ENCODE measurements at regions not wholly inside any gene's neighbourhood (a gene's known extent, or its start where the extent isn't known, plus 50 kb on each side); places are given as distances from the start of the nearest gene placed in this dataset.

DNA sequence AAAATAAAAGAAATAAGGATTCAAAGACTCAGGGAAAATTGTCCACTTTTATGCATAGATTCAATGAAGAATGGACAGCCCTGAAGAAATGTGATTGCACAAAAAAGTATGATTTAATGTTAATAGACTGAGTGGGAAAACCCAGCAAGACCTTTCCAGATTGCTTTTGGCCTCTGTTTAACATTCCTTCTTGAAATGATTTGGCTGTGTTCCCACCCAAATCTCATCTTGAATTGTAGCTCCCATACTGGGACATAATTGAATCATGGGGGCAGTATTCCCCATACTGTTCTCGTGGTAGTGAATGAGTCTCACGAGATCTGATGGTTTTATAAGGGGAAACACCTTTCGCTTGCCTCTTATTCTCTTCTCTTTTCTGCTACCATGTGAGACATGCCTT, 1316.9 kb upstream of the SEL1L start:
- no peak overlapping the region for H3K27ac ChIP-seq
- TF ChIP-seq ZFX (IDR thresholded peaks at IDR 0.05; ENCODE audit: borderline replicate concordance), result no peak

- TF ChIP-seq, protein P1, sequence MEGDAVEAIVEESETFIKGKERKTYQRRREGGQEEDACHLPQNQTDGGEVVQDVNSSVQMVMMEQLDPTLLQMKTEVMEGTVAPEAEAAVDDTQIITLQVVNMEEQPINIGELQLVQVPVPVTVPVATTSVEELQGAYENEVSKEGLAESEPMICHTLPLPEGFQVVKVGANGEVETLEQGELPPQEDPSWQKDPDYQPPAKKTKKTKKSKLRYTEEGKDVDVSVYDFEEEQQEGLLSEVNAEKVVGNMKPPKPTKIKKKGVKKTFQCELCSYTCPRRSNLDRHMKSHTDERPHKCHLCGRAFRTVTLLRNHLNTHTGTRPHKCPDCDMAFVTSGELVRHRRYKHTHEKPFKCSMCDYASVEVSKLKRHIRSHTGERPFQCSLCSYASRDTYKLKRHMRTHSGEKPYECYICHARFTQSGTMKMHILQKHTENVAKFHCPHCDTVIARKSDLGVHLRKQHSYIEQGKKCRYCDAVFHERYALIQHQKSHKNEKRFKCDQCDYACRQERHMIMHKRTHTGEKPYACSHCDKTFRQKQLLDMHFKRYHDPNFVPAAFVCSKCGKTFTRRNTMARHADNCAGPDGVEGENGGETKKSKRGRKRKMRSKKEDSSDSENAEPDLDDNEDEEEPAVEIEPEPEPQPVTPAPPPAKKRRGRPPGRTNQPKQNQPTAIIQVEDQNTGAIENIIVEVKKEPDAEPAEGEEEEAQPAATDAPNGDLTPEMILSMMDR (IDR thresholded peaks at IDR 0.05), result no peak
- TF ChIP-seq ZFX (IDR thresholded peaks at IDR 0.05; ENCODE audit: borderline replicate concordance), result no peak
- no peak overlapping the region for H3K27ac ChIP-seq
Observed at GRCh38 chr14:82854131-82854530, 1320.5 kb upstream of the SEL1L start.

- no peak overlapping the region for H3K27ac ChIP-seq
- TF ChIP-seq ZFX (IDR thresholded peaks at IDR 0.05; ENCODE audit: borderline replicate concordance), result no peak
Observed at GRCh38 chr14:82854901-82855300, 1321.2 kb upstream of the SEL1L start.

- TF ChIP-seq ZFX (IDR thresholded peaks at IDR 0.05; ENCODE audit: borderline replicate concordance), result no peak
- TF ChIP-seq, protein P1 (IDR thresholded peaks at IDR 0.05), result peak; percentile 84
- H3K27ac ChIP-seq, result no peak overlapping the region
Observed at GRCh38 chr14:82855912-82856391, 1322.3 kb upstream of the SEL1L start.

DNA sequence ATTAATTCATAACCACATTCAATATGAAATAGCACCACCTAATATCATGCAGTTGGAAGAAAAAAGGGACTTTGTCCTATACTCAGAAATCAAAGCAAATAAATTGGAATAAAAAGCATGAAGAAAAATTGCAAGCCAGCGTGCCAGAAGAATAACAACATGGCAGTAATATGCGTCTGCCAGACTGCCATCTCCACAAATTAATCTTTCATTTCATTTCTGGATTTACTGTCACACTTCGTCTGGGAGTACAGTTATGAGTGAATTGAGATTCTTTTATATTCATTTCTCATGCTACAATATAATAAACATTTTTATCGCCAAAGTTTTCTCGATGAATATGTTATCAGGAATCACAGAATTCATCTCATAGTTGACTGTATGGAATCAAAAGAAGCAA, 1327.7 kb upstream of the SEL1L start:
- TF ChIP-seq ZFX (IDR thresholded peaks at IDR 0.05; ENCODE audit: borderline replicate concordance), result no peak
- TF ChIP-seq, protein P1 (IDR thresholded peaks at IDR 0.05), result no peak
- no peak overlapping the region for H3K27ac ChIP-seq

GRCh38 chr14:82872494-82872893, 1338.8 kb upstream of the SEL1L start:
- no peak for TF ChIP-seq ZFX (IDR thresholded peaks at IDR 0.05; ENCODE audit: borderline replicate concordance)
- TF ChIP-seq, protein P1 (IDR thresholded peaks at IDR 0.05), result peak; percentile 63

GRCh38 chr14:82878951-82879350, 1345.3 kb upstream of the SEL1L start:
- TF ChIP-seq, protein P1 (IDR thresholded peaks at IDR 0.05), result no peak
- no peak for TF ChIP-seq ZFX (IDR thresholded peaks at IDR 0.05; ENCODE audit: borderline replicate concordance)
- H3K27ac ChIP-seq, result no peak overlapping the region

More at GRCh38 chr14:82872494-82872893, 1338.8 kb upstream of the SEL1L start:
- H3K27ac ChIP-seq, result no peak overlapping the region

- no peak overlapping the region for H3K27ac ChIP-seq
- TF ChIP-seq ZFX (IDR thresholded peaks at IDR 0.05; ENCODE audit: borderline replicate concordance), result no peak
- TF ChIP-seq, protein P1 (IDR thresholded peaks at IDR 0.05), result no peak
Observed at GRCh38 chr14:82879949-82880535, 1346.4 kb upstream of the SEL1L start.

All from 22Rv1 (cell line).